Smooth muscle cell (in vitro differentiated cells): ENCODE measurements at regions not wholly inside any gene's neighbourhood (a gene's known extent, or its start where the extent isn't known, plus 50 kb on each side); places are given as distances from the start of the nearest gene placed in this dataset.

ENCODE experiments used
- DNase-seq: peaks from one replicate; lab custom pipeline; 2025; ENCODE audit not compliant: unreplicated experiment; lab: John Stamatoyannopoulos, UW
- H2AFZ ChIP-seq: fragments of 200-600 bp; sonication (generic); 2 replicates; pipeline ENCODE4 v1.6.0; 2016; ENCODE audit warnings: antibody characterized with exemption, low read depth, mild to moderate bottlenecking
- H3F3A ChIP-seq: fragments of 200-600 bp; sonication (generic); 2 replicates; pipeline ENCODE4 v1.6.0; 2017; ENCODE audit warnings: antibody characterized with exemption, low read depth
- H3K27ac ChIP-seq: fragments of 200-600 bp; sonication (generic); 2 replicates; pipeline ENCODE4 v1.5.1; 2016; ENCODE audit warnings: low read depth, mild to moderate bottlenecking
- H3K27me3 ChIP-seq: fragments of 200-600 bp; sonication (generic); 2 replicates; pipeline ENCODE4 v1.6.1; 2016; ENCODE audit warnings: low read depth, mild to moderate bottlenecking
- H3K36me3 ChIP-seq: fragments of 200-600 bp; sonication (generic); 2 replicates; pipeline ENCODE4 v1.5.1; 2016; ENCODE audit warnings: low read depth
- H3K4me1 ChIP-seq: fragments of 200-600 bp; sonication (generic); 2 replicates; pipeline ENCODE4 v1.5.1; 2016; ENCODE audit warnings: low read depth
- H3K4me2 ChIP-seq: fragments of 200-600 bp; sonication (generic); 2 replicates; pipeline ENCODE4 v1.6.0; 2016; ENCODE audit warnings: mild to moderate bottlenecking
- H3K4me3 ChIP-seq: fragments of 200-600 bp; sonication (generic); 2 replicates; pipeline ENCODE4 v1.5.1; 2016; ENCODE audit warnings: mild to moderate bottlenecking
- H3K79me2 ChIP-seq: fragments of 200-600 bp; sonication (generic); 2 replicates; pipeline ENCODE4 v1.6.0; 2016; ENCODE audit warnings: low read depth, mild to moderate bottlenecking
- H3K9ac ChIP-seq: fragments of 200-600 bp; sonication (generic); 2 replicates; pipeline ENCODE4 v1.6.0; 2016; ENCODE audit warnings: low read depth
- H3K9me3 ChIP-seq: fragments of 200-600 bp; sonication (generic); replicated peaks from 2 replicates; pipeline ENCODE4 v1.5.1; 2016; ENCODE audit warnings: low read depth
- H4K20me1 ChIP-seq: fragments of 200-600 bp; sonication (generic); 2 replicates; pipeline ENCODE4 v1.6.0; 2016; ENCODE audit warnings: low read depth
- WGBS: methylation state at CpG from one replicate; pipeline ENCODE4 v1.1.7; 2016; ENCODE audit warnings: low lambda C conversion rate; 5-methylcytosine and 5-hydroxymethylcytosine counted together
- TF ChIP-seq, protein P1 (sequence below): fragments of 200-600 bp; sonication (generic); IDR thresholded peaks from 2 replicates; pipeline ENCODE4 v1.5.1; 2017; ENCODE audit warnings: borderline replicate concordance, mild to moderate bottlenecking, antibody characterized with exemption; ENCODE audit not compliant: insufficient read depth, poor library complexity, severe bottlenecking

DNA sequence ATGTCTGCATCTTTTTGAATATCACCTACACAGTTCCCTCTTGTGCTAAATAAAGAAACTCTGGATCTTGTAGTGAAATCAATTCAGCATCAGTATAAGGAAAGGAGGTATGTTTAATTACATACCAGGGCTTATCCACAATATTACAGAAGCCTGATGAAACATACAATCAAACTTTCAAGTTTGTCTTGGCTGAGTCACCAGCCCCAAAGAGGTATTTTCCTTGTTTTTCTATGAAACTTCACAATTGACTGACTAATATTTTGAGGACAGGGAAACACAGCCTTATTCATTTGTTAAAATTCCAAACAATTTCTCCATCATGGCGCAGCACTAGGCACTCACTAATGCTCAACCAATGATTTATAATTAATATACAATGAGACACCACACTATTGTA lies 952.4 kb downstream of the PCDH17 start:
- no peaks in the 10 kb centered on the region for H4K20me1 ChIP-seq
- no peak for DNase-seq
- H3K27me3 ChIP-seq: no peaks in the 10 kb centered on the region
- no peaks in the 10 kb centered on the region for H3K9me3 ChIP-seq
- 96% methylated on average over 1 of the region's 1 CpG for WGBS
- H2AFZ ChIP-seq: no peak overlapping the region
- TF ChIP-seq, protein P1, sequence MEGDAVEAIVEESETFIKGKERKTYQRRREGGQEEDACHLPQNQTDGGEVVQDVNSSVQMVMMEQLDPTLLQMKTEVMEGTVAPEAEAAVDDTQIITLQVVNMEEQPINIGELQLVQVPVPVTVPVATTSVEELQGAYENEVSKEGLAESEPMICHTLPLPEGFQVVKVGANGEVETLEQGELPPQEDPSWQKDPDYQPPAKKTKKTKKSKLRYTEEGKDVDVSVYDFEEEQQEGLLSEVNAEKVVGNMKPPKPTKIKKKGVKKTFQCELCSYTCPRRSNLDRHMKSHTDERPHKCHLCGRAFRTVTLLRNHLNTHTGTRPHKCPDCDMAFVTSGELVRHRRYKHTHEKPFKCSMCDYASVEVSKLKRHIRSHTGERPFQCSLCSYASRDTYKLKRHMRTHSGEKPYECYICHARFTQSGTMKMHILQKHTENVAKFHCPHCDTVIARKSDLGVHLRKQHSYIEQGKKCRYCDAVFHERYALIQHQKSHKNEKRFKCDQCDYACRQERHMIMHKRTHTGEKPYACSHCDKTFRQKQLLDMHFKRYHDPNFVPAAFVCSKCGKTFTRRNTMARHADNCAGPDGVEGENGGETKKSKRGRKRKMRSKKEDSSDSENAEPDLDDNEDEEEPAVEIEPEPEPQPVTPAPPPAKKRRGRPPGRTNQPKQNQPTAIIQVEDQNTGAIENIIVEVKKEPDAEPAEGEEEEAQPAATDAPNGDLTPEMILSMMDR: no peak
- no peak overlapping the region for H3K4me2 ChIP-seq
- no peaks in the 10 kb centered on the region for H3K36me3 ChIP-seq
- no peaks in the 10 kb centered on the region for H3F3A ChIP-seq
- no peak overlapping the region for H3K27ac ChIP-seq
- no peaks in the 10 kb centered on the region for H3K4me1 ChIP-seq
- no peak overlapping the region for H3K4me3 ChIP-seq
- H3K79me2 ChIP-seq: no peaks in the 10 kb centered on the region
- H3K9ac ChIP-seq: no peak overlapping the region

DNA sequence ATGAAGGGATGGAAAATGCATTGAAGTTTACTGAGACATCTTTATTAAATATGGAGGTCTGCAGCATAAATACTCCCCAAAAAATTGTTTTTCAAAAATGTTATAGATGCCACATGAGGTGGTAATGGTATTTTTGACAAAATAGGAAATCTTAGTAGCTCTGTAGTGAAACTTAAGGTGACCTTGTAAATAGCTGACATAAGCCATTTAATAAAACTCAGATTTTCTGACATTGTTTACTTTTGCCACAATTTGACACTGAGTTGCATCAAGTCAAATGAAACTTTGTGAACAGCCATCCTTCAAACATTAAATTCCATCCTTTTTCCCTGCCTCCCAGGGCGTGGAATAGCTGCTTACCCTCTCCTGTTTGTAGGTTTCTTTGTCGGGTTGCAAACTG lies 953.1 kb downstream of the PCDH17 start:
- Histone ChIP-seq H3K4me1 (no peaks in the 10 kb centered on the region), H3K36me3 (no peaks in the 10 kb centered on the region), H3K27me3 (no peaks in the 10 kb centered on the region), H2AFZ (no peak overlapping the region), H3K4me3 (no peak overlapping the region), H3K9me3 (no peaks in the 10 kb centered on the region), H3F3A (no peaks in the 10 kb centered on the region), H4K20me1 (no peaks in the 10 kb centered on the region), H3K27ac (no peak overlapping the region), H3K9ac (no peak overlapping the region), H3K79me2 (no peaks in the 10 kb centered on the region), H3K4me2 (no peak overlapping the region)
- WGBS: 91% methylated on average over 2 of the region's 2 CpGs
- TF ChIP-seq, protein P1: no peak
- DNase-seq: no peak

DNA sequence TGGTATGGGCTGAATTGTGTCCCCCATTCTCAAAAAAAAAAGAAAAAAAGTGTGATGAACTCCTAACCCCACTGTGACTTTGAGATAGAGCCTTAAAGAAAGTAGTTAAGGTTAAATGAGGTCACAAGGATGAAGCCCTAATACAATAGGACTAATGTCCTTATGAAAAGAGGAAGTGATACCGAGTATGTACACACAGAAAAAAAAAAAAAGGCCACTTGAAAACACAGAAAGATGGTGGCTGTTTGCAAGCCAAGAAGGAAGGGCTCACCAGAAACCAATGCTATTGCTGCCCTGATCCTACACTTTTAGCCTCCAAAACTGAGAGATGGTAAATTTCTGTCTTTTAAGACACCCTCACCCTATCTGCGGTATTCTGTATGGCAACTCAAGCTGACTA lies 955.6 kb downstream of the PCDH17 start:
- 92% methylated on average over 2 of the region's 2 CpGs for WGBS

DNA sequence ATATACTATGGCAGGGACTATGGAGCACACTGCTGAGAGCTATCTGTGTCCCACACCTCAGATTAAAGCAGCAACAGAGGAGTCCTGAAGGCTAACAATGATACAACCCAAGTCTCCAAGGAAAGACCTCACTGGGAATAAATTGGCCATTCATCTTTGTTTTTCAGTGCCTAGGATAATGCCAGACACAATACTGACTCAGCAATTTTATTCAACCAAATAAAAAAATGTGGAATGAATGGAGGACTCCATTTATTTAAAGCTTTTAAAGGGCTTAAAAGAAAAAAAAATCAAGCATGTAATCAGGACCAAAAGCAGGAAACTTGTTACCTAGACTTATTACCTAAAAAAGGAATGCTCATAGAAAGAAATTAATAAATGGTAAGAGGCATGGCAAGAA lies 960.5 kb downstream of the PCDH17 start:
- Histone ChIP-seq H3F3A (no peaks in the 10 kb centered on the region), H3K79me2 (no peaks in the 10 kb centered on the region)
- TF ChIP-seq, protein P1: no peak

More for the DNA sequence above, 955.6 kb downstream of the PCDH17 start:
- H2AFZ ChIP-seq: no peak overlapping the region
- H3K36me3 ChIP-seq: no peaks in the 10 kb centered on the region
- no peaks in the 10 kb centered on the region for H4K20me1 ChIP-seq
- TF ChIP-seq, protein P1: no peak
- H3K27me3 ChIP-seq: no peaks in the 10 kb centered on the region
- H3K27ac ChIP-seq: no peak overlapping the region
- no peak for DNase-seq
- no peak overlapping the region for H3K4me2 ChIP-seq
- no peaks in the 10 kb centered on the region for H3F3A ChIP-seq
- no peak overlapping the region for H3K9ac ChIP-seq
- H3K4me3 ChIP-seq: no peak overlapping the region
- H3K79me2 ChIP-seq: no peaks in the 10 kb centered on the region
- no peaks in the 10 kb centered on the region for H3K4me1 ChIP-seq
- H3K9me3 ChIP-seq: no peaks in the 10 kb centered on the region

More for the DNA sequence above, 960.5 kb downstream of the PCDH17 start:
- Histone ChIP-seq H2AFZ (no peak overlapping the region), H3K36me3 (no peaks in the 10 kb centered on the region), H3K27ac (no peak overlapping the region), H3K27me3 (peaks cover 7% of the 10 kb centered on the region), H3K9ac (no peak overlapping the region), H3K9me3 (no peaks in the 10 kb centered on the region), H3K4me2 (no peak overlapping the region), H3K4me3 (no peak overlapping the region), H4K20me1 (no peaks in the 10 kb centered on the region), H3K4me1 (no peaks in the 10 kb centered on the region)
- DNase-seq: no peak
